ENCODE measurements at regions not wholly inside any gene's neighbourhood (a gene's known extent, or its start where the extent isn't known, plus 50 kb on each side); places are given as distances from the start of the nearest gene placed in this dataset.
"Not testable (repeated sequence)": the region's sequence is repeated elsewhere in the genome, so short reads cannot be mapped to it uniquely, and the experiment has no call there.

DNA sequence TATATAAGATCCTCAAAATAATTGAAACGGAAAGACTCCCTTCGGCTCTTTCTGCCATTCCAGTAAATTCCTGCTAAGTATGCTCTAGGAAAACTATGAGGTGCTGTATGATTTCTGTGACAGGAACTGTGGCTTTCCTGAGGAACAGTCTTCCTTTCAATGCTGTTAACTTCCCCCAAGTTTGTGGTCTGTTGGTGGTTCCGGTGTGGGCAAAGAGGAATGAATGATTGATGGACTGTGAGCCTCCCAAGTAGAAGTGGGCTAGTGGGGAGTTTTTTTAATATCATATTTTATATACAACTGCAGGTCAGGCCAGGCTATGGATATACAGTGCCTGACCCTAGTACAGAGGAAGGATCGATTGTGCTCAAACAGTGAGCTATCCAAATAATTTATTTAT lies 560.7 kb upstream of the RBFOX1 start:
- DNase-seq (ENCODE audit: low read depth in 2 of 3, low spot score in 2 of 3), result peak in 2 of 3 donors; percentile 35 to 65

DNA sequence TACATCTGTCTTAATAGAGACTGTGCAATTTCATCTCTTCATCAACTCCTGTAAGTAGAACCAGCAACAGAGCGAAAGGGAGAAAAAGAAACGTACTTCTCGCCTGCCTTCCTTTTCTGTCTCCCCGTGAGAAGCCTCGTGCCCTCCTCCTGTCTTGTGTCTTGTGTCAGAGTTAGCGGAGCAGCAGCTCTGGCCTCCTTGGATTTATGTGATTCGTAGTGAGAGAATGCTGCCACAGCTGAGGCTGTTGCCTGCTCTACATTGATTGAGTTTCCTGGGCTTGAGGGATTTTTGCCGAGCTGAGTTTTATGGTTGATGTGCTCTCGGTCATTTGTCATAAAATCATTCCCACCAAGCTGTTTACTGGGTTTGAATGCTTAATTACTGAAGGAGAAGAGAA lies 579.1 kb upstream of the RBFOX1 start:
- no peak for DNase-seq (ENCODE audit: low read depth in 2 of 3, low spot score in 2 of 3)

DNA sequence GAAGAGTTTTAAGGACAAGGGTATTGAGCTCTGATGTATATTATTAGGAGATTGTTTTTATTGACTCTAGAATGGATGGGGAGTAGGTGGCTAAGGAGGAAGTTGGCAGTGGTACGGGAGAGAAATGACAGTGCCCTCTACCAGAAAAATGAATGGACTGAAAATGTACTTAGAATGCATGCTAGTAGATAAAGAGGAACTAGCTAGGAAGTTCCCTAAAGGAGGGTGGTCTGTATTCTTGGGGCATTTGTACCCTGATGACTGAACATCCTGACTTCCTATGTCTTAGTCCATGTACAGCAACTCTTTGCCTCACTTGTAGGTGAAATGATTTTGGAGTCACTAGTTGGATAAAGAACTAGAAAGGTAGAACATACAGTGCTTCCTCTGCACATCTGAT lies 581.5 kb upstream of the RBFOX1 start:
- DNase-seq (ENCODE audit: low read depth in 2 of 3, low spot score in 2 of 3), result peak in 1 of 3 donors; percentile 60

DNA sequence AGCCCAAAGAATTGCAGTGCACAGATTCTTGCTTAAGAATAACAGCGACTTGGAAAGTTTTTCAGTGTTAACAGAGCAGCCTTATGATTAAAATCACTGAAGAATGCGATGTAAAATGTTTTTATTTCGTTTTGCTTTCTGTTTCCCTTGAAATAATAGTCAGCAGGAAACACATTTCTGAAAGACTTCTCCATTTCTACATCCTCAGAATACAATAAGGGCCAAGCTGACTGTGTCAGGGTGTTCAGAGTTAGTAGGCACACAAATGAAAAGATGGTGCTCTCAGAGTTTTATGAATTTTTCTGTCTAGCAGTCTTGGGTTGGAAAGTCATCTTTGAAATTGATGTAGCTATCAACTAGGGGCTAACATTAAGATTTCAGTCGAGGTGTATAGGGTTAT lies 582.9 kb upstream of the RBFOX1 start:
- peak in 2 of 3 donors; percentile 42 to 87 for DNase-seq (ENCODE audit: low read depth in 2 of 3, low spot score in 2 of 3)

- not testable (repeated sequence) for DNase-seq (ENCODE audit: low read depth in 2 of 3, low spot score in 2 of 3)
These were observed 596.3 kb upstream of the RBFOX1 start for GRCh38 chr16:6736302-6736701.

DNA sequence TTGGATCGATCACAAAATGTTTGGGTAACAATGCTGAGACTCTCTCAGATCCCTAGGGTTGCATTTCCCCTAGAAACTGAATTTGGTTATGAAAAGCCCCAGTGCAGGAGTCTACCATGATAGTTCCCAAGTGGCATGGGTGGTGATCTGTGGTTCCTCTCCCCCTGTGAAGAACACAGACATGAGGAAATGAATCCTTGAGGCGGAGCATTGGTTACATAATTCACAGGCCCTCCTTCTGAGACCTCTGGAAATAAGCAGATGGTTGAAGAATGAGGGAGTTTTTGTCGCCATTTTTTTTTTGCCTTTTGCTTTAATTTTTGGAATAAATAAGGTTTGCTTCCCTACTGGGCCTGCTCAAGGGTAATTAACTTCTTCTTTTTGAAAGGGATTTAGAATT lies 597.0 kb upstream of the RBFOX1 start:
- DNase-seq (ENCODE audit: low read depth in 2 of 3, low spot score in 2 of 3), result no peak

DNA sequence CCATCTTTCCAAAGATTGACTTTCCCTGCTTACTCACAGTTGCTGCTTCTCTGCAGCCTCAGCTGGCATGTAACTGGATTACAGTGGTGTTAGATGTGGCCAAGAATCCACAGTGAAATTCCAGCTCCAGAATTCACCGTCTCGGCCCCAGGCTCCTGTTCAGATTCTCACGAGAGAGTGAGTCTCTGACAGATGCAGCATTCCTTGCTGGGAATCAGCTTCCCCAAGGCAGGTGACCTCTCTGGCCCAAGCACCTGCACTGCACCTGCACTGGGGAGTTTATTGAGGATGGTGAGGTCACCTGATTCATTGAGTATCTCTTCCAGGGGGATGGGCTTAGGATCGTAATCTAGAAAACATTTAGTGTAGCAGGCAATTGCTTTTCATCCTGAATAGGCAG lies 600.5 kb upstream of the RBFOX1 start:
- DNase-seq (ENCODE audit: low read depth in 2 of 3, low spot score in 2 of 3), result no peak

DNA sequence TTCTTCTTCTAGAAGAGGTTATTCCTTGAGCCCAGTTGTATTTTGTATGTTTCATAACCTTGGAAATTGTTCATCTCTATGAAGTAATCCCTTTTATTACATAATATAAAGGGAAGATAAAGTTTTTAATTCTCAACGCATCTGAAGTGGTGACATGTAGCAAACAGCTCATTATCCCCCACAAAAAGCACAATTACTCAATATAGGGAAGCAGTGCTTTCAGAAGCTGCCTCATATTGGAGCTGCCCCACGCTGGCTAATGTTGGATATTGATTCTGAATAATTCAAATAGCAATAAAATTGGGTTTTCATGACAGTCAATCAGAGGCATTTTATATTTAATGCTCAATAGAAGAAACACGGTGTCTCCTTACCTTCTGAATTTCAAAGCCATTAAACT lies 604.3 kb upstream of the RBFOX1 start:
- no peak for DNase-seq (ENCODE audit: low read depth in 2 of 3, low spot score in 2 of 3)

DNA sequence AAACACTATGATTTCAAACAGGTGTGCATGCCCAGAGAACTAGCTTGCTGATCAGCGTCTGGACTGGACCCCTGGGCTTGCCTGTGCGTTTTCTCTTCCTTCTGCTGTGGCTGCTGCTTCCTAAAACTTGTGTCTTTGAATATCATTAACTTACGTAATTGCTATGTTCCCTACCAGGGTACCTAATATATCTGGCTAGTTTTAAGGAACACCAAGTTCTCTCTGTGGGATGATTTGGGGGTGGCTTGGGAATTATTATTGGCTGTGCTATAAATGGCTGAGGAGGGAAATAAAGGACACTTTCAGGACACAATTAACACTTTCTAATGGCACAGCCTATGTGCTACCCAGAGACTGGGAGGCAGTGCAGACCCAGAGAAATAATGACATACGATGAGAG lies 606.0 kb upstream of the RBFOX1 start:
- no peak for DNase-seq (ENCODE audit: low read depth in 2 of 3, low spot score in 2 of 3)

DNA sequence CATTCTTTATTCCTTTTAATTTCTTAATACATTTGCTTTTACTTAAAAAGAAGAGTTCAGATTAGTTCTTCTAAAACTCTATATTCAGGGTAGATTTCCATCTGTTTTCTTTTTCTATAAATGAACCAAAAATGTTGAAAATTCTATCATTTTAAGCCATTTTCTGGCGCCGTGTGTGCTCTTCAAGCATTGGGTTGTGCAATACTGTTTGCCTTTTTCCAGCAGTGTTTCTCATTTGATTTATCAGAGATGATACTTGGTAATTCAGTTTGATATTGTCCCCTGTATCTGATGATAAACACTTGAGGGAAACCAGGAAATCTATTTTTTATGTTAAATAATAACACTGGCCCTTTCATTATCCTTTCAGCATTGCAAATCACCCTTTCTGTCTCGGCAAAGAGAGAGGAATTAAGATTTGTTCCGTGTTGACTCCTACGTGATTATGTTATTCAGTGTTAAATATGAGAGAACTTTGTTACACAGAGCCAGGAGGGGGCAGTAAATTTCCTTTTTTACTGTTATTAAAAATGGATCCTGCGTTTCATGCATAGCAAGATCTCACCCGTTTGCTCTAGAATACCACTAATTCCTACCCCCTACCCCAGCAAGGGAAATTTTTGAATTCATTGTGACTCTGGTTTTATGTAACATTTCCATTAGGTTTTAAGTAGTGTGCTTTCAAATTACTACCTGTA lies 606.9 kb upstream of the RBFOX1 start:
- DNase-seq (ENCODE audit: low read depth in 2 of 3, low spot score in 2 of 3), result peak in 2 of 3 donors; percentile 26 to 74

GRCh38 chr16:6725206-6725605 lies 607.4 kb upstream of the RBFOX1 start:
- not testable (repeated sequence) for DNase-seq (ENCODE audit: low read depth in 2 of 3, low spot score in 2 of 3)

DNA sequence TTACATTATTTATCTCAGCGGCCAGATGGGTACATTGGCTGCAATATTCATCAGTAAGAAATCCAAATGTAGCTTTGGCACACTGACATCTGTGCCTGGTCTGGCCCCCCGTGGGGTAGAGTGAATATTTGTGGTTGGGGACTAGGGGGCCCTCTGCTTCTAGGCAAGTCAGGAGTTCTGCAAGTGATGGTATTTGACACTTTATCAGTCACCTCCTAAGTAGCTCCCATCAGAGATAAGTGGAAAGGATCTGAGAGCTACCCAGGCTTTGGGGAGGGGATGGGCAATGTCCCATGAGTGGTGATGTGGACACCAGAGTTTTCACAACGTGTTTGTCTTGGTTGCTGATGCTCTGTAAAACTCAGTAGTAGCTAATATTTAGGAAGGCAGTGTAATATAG lies 609.9 kb upstream of the RBFOX1 start:
- DNase-seq (ENCODE audit: low read depth in 2 of 3, low spot score in 2 of 3), result no peak

DNA sequence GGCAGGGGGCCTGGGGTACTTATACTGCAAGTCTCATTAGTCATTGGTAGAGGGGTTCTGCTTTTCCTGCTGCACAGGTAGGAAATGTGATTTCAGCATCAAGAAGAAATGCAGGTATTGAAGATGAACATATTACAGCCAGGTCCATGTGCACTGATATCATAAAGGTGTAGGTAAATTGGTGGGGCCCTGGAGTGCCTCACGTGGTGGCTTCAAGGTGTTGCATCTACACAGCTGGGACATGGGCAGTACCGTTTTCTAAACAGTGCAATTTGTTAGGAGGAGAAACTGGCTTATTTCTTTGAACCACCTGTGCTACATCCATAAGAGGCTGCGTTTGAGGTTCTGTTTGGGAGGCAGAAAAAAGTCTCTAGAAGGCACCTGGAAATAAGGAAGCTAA lies 618.1 kb upstream of the RBFOX1 start:
- DNase-seq (ENCODE audit: low read depth in 2 of 3, low spot score in 2 of 3), result no peak

DNA sequence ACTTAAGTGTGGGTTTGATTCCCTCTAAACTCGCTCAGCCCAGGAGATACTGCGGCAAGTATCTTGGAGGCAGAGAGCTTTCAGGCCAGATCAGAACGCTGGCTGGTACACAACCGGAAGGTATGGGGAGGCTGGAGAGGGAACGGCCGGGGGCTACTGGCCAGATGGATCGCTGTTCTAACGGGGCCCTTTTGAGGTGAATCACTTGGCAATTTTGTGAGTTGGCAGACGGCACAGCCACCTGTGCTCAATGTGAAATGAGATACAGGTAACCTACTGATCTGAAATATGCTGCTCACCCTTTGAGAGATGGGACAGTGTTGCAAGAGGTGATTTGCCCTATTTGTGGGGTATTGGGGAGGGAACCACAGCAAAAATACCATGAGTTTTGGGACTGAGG lies 622.9 kb upstream of the RBFOX1 start:
- no peak for DNase-seq (ENCODE audit: low read depth in 2 of 3, low spot score in 2 of 3)

DNA sequence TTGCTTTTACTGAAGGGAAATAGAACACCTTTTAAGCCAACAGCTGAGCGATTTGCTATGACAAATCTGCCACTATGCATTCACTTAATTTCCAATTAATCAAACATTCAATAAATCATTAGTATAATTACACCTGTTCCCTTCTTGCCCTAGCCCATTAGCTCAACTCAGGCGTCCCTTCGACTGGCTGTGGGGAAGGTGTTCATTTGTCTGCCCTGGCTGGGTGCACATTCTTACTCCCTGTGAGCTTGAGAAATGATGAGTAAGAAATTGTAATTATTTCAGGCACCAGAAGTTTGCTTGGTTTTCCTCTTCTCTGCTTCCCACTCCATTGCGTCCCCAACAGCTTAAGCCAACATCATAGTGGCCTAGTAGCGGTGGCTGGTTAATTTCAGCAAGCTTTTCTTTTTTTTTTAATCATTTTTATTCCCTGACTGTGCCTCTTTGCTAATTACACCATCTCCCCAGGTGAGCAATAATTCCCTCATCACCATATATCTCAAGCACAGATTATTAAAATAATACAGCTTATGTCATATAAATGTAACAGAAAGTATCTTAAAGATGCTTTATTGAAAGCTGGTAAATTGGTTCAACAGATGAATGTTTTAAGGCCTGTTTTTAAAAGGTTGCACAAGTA lies 623.9 kb upstream of the RBFOX1 start:
- DNase-seq (ENCODE audit: low read depth in 2 of 3, low spot score in 2 of 3), result no peak

DNA sequence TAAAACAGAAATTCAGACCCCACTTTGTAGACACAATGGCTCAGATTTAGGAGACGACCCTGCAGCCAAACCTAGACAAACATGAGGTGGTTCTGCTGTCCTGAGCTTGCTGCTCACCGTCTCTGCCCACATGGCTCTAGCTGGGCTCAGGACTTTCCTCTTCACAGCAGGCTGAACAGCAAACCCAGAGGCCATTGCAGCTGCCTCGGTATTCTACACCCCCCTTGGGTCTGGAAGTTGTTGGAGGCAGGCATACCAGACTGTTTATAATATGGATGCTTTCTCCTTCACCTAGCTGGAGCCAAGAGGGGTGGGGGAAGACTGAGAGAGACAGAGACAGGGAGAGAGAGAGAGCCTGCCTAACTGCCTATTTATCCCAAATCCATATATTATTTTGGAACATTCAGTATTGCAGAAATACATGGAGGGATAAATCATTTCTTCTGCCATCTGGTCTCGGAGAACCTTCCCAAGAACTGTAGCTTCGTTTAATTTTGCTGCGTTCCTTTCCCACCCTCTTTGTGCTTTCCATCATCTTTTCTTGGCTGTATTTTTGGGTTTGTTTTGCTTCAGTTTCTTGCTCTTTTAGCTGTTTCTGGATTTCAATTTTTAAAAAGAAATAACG lies 628.2 kb upstream of the RBFOX1 start:
- no peak for DNase-seq (ENCODE audit: low read depth in 2 of 3, low spot score in 2 of 3)

GRCh38 chr16:6701096-6701495 lies 631.5 kb upstream of the RBFOX1 start:
- DNase-seq (ENCODE audit: low read depth in 2 of 3, low spot score in 2 of 3), result no peak

DNA sequence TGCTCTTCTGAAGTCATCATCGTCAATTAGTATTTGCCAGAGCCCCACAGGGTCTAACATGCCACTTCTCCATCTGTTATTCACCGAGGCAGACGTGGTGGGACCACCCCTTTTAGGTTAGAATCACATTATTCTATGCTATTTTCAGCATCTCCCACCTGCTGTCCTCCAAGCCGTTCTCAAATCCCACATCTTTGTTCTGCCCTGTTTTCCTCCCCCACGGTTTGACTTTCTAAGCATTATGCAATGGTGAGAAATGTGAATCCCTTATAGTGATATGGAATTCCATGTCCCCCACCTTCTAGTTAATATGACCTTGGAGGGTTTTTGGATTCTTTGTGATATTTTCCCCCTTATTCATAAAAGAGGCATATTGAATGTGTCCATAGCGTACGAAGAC lies 634.1 kb upstream of the RBFOX1 start:
- no peak for DNase-seq (ENCODE audit: low read depth in 2 of 3, low spot score in 2 of 3)

- DNase-seq (ENCODE audit: low read depth in 2 of 3, low spot score in 2 of 3), result no peak
These were observed 637.0 kb upstream of the RBFOX1 start for GRCh38 chr16:6695666-6696065.

GRCh38 chr16:6694636-6695035 lies 638.0 kb upstream of the RBFOX1 start:
- no peak for DNase-seq (ENCODE audit: low read depth in 2 of 3, low spot score in 2 of 3)

DNA sequence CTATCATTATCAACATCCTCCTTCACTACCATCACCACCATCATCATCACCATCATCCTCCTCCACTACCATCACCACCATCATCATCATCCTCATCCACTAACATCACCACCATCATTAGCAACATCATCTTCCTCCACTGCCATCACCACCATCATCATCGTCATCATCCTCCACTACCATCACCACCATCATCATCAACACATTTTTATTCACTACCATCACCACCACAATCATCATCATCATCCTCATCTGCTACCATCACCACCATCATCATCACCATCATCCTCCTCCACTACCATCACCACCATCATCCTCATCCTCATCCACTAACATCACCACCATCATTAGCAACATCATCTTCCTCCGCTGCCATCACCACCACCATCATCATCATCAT lies 639.2 kb upstream of the RBFOX1 start:
- DNase-seq (ENCODE audit: low read depth in 2 of 3, low spot score in 2 of 3), result not testable (repeated sequence)

- no peak for DNase-seq (ENCODE audit: low read depth in 2 of 3, low spot score in 2 of 3)
These were observed 639.8 kb upstream of the RBFOX1 start for GRCh38 chr16:6692874-6693273.
